Right lung (tissue), 2 donors: ENCODE measurements at regions not wholly inside any gene's neighbourhood (a gene's known extent, or its start where the extent isn't known, plus 50 kb on each side); places are given as distances from the start of the nearest gene placed in this dataset.

Experiments
- DNase-seq, 2 donors: peaks; one replicate each; pipeline ENCODE4 v3.0.0-alpha.2; 2013

DNA sequence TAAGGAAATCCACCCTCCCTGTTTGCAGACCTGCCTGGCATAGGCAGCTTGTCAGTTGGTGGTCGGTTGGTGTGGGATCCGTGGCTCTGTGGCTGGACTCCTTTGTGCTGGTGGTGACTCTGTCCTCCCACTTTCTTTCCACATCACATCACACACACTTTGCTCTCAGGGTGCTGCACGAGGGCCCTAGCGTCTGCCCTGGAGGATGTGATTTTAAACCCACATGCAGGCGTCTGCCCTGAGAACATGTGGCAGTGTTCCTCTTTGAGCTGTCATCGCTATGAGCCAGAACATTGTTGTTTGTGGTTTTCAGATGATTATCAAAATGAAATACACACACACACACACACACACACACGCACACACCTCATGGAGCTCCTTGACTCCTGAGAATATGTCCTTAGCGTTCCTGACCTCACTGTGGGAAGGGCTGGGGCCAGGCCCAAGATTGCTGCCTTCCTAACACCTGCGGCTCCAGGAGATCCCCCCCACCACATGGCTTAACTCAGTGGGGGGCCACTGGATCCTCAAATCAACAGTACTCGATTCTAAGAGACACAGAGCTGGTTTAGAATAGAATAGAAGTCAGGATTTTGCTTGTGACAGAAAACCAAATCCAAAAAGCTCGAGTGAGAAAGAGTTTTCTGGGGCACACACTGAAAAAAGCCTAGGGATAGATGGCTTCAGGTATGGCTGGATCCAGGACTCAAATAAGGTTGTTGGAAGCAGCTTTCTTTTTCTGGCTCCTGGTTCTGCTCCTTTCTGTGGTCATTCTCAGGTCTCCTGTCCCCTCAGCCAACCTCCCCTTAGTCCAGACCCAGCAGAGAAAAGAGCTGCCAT is 54.8 kb downstream of the RTP5 start:
- no peak for DNase-seq

DNA sequence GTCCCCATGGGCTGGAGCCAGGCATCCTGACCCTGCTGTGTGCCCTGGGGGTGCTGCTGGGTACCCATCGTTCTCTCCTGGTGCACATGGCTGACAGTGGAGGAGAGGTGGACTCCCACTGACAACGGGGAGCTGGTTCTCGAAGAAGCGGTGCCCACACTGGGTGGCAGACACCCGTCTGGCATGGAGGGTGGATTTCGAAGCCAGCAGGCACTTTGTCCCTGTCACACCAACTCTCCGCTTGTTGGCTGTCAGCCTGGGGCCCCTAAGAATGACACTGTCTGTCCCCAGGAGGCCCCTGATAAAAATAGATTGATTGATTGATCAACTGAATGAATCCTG is 55.4 kb downstream of the RTP5 start:
- no peak for DNase-seq

DNA sequence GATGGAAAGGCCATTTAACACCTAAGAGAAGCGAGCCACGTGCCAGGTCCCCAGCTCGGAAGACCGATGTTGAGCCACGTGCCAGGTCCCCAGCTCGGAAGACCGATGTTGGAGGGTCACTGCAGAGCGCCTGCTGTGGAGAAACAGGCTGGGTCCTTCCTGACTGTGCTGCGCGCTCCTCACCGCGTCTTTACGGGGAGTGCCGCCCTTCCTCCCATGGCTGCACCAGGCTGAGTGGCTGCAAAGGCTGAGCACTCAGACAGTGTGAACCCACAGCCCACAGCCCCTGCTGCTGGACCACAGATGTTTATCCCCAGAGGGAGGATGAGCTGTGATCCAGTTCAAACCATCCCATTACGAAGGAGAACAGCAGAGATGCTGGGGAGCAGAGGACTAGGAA is 55.7 kb downstream of the RTP5 start:
- DNase-seq = no peak

DNA sequence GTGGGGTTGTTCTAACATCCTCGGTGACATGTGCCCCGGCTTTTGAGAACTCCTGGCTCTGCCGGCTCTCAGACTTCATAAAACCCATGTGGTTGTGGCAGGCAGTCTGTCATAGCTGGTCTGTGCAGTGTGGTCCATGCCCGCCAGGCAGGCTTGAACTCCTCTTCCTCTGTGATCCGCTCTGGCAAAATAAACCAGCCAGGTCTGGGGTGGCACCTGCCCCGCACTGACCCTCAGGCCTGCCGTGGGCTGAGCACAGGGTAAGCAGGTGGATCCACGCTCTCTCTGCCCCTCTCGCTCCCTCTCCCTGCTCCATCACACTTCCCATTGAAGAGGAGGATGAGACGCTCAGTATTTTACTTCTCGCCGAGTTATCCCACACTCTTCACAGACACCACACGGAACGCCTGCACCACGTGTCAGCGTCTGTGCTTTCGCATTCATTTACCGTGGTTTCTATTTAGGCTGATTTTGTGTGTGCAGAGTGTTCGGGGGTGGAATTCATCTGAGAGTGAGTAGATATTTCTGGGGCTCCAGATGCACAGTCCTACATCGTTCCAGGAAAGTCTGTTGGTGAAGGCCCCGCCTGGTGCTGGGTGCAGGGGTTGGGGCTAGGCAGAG is 56.4 kb downstream of the RTP5 start:
- DNase-seq = no peak

DNA sequence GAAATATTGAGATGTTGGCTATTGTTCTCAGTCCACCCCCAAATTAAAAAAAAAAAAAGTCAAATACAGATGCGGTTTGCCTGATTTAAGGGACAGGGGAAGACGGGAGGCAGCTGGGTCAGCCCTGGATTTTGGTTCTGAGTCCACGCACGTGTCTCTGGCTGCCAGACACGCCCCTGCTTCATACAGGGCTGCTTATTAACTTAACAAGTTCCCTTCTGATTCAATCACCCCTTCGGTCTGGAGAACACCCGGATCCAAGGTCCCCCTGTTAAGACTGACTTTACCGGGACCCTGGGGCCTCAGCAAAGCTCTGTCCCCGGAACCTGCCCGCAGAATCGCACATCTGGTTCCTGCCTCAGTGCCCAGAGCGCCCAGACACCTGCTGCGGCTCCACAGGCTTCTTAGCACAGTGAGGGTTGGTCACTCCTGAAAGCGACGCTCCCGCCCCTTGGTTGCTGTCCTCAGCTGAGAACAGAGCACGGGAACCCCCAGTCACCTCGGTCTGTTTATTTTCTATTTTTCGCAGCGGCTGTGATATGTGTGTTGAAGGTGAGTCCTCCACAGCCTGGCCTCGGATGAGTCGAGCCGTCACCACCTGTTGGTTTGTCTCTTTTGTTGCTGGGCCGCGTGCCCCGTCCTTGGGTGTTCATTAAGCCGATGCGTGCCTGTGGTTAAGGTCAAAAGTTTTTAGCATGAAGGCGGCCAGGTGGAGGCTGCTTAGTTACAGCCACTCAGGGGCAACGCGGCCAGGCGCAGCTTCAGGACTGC is 57.2 kb downstream of the RTP5 start:
- no peak for DNase-seq

DNA sequence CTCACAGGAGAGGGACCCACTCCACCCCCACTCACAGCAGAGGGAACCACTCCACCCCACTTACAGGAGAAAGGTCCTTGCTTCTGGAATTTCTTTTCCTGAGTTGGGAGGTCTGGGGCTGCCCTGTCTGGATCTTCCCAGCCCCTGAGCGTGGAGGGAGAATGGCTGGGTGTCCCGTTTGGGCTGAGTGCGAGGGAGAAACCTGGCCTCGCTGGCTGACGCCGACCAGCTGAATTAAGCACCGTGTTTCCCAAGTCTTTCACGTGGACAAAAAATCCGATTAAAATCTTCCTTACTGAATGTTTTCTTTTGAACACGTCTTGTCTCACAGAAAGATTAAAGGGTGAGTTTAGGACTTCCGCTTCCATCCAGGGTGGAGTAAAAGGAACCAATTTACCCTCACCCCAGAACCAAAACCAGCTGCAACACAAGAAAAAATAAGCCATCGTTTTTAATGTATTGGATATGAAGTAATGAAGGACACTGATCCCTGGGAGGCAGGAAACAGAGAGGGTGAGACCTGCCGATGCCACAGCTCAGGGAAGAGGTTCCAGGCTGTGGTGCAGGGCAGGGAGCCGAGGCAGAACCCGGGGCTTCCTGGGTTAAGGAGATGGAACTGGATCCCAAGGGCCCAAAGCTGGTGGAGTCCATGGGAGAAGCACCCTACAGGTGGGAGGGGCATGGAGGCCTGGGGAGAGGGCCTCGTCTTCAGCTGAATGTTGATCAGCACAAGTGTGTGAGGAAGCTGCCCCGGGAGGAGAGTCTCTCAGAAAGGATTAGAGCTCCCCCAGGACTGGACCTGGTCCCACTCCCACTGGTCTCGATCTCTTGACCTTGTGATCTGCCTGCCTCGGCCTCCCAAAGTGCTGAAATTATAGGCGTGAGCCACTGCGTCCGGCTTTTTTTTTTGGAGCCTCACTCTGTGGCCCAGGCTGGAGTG is 60.3 kb downstream of the RTP5 start:
- DNase-seq = no peak

DNA sequence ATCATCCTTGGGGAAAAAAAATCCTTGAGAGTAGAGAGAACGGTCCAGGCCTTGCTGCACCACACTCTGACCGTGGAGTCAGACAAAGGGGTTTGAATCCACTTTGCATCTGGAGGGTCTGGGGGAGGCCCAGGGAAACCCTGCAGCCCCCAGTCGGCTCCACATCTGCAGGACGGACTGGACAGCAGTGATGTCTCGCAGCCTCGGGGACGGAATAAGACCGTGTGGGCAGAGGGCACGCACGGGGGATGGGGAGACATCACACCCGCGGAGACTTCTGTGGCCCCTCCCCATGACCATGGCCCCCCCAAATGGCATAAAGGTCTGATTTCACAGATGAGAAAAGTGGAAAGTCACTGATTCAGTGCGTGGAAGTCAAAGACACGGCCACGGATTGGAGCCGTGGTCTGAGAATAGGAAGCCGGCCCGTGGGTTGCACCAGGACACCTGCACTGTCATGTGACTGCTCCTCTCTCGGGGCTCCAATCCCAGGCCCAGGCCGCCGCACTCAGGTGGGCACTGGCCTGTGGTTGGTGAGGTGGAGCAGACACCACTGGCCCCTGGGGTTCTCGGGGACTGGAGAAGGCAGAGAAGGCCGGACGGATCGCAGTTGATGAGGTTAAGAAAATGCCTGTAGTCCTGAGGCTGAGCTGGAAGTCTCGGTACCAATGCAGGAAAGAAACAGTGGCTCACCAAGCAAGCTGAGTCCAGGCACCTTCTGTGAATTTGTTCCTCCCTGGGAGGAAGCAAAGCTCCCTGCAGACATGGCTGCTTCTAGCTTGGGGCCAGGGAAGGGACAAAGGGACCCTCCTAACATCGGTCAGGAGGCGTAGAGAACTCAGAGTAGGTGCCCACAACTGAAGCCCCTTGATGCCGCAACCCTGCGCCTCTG is 61.8 kb downstream of the RTP5 start:
- no peak for DNase-seq

DNA sequence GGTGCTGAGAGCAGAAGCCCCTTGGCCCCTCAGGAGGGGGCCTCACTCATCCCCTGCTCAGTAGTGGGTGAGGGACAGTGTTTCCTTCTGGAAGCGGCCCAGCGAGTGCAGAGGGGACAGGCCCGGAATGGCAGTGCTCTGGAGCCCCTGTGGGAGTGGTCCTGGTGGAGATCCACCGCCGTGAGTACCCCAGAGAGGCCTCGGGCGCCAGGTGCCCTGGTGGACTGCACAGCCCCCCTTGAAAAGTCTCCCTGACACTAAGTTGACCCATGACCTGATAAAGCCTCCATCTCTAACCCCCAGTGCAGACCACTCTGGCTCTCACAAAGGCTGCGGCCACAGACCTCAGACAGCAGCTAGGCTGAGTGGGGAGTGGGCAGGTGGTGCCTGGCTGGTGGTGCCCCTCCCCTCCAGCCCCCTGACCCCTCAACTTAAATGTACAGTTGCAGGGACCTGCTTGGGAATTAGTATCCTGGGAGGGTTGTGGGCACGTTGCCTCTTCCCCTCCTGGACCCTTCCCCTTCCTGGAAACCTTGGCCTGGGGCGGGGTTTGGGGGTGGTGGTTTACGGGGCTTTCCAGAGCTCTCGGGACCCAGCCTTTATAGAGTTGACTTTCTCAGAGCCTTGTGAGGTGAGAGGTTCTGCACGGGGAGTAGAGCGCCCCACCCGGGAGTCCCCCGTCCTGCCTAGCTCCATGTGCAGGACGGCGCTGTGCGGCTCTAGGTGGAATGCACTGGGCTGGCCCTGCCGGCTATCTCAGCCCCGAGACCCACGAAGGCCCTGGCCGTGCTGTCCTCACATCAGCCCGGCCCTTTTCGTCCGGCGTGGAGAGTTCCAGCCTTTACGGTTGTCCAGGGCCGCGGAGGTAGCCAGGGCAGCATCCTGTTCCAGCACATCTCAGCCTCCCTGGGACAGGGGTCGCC is 62.7 kb downstream of the RTP5 start:
- DNase-seq = no peak

DNA sequence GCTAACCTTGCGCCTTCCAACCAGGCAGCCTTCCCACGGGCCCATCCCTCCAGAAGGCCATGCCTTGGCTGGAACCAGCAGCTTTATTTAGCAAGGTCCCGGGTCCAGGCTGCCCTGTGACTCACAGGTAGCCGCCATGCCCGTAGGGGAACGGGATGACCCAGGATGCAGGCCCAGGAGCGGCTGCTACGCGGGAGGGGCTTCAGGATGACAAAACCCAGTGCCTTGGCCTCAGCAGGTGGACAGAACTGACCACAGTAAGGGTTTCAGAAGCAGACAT is 63.3 kb downstream of the RTP5 start:
- no peak for DNase-seq

DNA sequence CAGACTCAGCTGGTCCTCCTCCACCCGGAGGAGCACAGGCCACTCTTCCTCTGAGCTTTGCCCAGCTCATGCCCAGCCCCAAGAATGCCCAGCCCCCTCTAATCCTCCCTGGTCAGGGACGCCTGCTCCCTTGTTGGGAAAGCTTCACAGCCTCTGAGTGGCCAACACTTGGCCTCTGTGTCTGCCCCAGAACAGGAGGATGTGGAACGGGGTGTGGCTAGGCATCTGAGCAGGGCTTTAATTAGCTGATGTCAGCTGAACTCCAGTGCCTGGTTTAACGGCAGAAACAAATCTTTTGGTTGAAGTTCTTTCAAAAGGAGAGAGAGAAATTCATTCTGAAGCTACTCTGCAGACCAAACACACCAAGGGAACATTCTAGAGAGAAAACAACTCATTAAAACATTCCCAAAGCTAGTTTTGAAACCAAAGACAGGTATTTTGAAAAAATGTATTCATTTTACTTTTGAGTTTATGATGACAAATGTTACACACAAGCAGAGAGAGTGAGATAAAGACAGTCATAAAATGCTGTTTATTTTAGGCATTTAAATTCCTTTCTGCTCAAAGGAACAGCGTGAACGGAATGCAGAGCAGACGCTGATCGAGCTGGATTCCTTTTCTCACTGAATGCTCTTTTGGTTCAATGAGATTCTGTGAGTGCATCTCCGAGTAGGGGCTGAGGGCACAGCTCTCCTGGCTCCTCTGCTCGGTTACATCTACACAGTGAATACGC is 63.8 kb downstream of the RTP5 start:
- DNase-seq = no peak

DNA sequence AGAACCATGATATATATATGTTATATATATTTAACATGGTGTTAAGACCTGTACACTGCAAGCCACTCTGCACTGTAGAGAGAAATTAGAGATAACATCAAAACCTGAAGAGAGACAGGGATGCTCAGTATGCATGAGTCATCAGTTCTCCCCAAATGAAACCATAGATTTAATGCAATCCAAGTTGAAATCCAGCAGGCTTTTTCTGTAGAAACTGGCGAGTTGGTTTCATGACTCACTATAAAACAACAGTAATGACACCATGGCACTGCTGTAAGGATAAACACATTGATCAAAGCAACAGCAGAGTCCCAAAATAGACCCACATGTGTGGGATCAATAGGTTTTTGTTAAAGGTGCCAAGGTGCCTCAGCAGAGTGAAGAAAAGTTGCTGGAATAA is 65.8 kb downstream of the RTP5 start:
- DNase-seq = no peak

DNA sequence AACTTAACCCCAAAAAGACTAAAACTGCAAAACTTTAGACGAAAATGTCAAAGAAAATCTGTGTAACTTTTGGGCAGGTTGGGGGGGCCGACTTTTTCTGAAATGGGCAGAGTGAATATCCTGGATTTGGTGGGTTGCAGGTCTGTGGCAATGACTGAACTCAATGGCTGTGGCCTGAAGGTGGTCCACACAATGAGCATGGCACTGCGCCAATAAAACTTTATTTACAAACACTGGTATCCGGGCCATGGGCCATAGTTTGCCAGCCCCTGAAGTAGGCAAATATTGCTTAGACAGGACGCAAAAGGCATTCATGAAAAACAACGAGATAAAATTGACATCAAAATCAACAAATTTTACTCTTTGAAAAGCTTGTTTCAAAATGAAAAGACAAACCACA is 66.2 kb downstream of the RTP5 start:
- no peak for DNase-seq

DNA sequence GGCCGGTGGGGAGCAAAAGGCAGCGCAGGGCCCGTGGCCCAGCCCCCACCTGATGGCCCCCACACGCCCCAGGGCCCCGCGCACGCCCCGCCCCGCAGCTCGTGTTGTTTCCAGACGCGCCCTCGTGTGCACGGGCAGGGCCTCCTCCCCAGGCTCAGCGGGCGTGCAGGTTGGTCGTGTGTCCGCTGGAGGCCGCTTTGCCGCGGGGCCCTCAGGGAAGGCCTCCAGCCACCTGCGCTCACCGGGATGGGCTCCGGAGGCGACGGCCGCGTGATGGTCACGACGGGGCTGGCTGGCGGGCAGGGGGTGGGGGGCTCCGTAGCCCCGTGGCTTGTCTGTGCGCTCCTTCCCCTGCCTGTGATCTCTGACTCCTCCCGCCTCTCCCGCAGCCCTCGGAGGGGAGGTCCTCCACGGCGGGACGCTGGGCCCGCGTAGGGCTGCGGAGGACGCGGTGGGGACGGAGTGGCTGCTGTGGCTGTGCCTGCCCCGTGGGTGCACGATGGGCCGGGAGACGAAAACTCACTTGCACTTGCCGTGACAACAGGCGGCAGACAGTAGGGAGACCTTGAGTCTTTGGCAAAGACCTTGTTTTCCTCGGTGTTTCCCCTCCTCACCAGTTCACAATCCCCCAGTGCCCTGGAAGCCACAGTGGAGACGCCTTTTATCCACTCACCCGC is 67.1 kb downstream of the RTP5 start:
- DNase-seq = no peak

DNA sequence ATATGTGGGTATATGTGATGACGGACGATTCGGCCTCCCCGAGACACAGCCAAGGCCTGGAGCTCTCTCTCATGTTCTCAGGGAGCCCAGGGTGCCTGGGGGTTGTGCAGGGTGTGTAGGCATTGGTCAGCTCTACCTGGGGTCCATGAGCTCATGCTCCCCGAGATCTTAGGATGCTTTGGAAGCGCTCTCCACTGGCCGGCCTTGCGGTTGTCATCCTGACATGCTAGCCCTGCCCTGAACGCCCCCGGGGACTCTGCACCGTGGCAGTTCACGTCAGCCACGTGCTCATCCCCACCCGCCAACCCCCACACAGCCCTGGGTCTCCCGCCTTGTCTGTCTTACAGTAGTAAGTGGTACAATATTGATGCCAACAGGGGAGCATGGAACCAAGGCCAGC is 67.8 kb downstream of the RTP5 start:
- no peak for DNase-seq

DNA sequence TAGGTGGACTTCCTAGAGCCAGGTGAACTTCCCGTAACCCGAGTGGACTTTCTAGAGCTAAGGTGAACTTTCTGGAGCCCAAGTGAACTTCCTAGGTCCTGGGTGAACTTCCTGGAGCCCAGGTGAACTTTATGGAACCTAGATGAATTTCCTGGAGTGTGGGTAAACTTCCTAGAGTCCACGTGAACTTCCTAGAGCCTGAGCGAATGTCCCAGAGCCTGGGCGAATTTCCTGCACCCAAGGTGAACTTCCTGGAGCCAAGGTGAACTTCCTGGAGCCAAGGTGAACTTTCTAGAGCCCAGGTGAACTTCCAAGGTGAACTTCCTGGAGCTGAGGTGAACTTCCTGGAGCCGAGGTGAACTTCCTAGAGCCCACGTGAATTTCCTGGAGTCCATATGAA is 70.0 kb downstream of the RTP5 start:
- no peak for DNase-seq

DNA sequence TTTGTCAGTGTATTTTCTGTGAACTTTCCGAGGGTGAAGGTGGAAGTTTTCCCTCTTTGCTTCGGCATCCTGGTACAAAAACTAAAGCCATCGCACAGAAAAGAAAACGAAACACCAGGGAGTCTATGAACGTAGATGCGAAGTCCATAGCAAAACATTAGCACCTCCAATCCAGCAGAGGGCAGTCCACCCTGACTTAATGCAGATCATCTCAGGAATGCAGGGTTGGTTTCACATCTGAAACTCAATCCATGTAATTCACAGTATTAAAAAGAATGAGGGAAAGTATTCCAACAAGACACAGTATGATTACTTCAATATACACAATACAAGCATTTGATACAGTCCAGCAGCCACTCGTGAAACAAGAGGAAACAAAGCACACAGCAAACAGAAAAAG is 70.8 kb downstream of the RTP5 start:
- no peak for DNase-seq

DNA sequence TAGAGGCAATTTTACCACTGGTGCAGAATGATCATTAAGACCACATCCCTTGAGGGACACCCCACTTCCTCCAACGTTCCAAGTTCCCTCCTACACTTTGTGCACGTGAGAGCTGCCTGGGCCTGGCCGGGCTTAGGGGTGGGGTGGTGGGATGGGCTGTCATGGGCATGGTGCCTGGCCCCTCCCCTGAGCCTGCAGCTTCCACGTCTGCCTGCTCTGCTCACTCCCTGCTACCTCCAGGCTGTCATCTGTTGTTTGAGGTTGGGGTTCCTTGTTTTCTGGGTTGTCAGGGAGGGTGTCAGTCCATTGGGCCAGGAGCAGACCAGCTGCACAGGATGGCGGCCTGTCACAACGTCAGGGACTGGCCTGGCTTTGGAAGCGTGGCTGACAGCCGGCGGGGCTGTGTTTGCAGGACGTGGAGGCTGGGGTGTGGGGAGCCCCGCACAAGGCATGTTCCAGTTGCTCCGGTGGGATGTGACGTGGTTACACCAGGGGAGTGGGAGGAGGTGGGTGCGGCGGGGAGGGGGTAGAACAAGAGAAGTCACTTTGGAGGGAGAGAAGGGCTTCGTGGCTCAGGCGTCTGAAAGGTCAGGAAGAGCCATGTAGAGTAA is 72.3 kb downstream of the RTP5 start:
- no peak for DNase-seq
